ENCODE measurements at regions not wholly inside any gene's neighbourhood (a gene's known extent, or its start where the extent isn't known, plus 50 kb on each side); places are given as distances from the start of the nearest gene placed in this dataset.

- TF ChIP-seq EZH2 (IDR thresholded peaks at IDR 0.05; ENCODE audit: borderline replicate concordance): no peak
- TF ChIP-seq, protein P1, sequence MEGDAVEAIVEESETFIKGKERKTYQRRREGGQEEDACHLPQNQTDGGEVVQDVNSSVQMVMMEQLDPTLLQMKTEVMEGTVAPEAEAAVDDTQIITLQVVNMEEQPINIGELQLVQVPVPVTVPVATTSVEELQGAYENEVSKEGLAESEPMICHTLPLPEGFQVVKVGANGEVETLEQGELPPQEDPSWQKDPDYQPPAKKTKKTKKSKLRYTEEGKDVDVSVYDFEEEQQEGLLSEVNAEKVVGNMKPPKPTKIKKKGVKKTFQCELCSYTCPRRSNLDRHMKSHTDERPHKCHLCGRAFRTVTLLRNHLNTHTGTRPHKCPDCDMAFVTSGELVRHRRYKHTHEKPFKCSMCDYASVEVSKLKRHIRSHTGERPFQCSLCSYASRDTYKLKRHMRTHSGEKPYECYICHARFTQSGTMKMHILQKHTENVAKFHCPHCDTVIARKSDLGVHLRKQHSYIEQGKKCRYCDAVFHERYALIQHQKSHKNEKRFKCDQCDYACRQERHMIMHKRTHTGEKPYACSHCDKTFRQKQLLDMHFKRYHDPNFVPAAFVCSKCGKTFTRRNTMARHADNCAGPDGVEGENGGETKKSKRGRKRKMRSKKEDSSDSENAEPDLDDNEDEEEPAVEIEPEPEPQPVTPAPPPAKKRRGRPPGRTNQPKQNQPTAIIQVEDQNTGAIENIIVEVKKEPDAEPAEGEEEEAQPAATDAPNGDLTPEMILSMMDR (IDR thresholded peaks at IDR 0.05; ENCODE audit: poor library complexity): no peak
Observed at GRCh38 chr18:10047237-10047636, 133.4 kb downstream of the VAPA start.

Measured in hepatocyte (in vitro differentiated cells).